ENCODE measurements at regions not wholly inside any gene's neighbourhood (a gene's known extent, or its start where the extent isn't known, plus 50 kb on each side); places are given as distances from the start of the nearest gene placed in this dataset.

GRCh38 chr2:12141618-12142258 lies 395.3 kb downstream of the LPIN1 start:
- no peaks in the 10 kb centered on the region for H3K4me1 ChIP-seq (ENCODE audit: control insufficient read depth, insufficient read depth, low read length)
- ChIA-PET POLR2A (no interaction called here), CTCF (interaction anchor here (0.9 kb wide), 1 partner anchor 15 kb away, joined by 3 read pairs; no protein-coding TSS in a partner anchor)
- no peak overlapping the region for H3K27ac ChIP-seq (ENCODE audit: low read length)
- DNase-seq (ENCODE audit: low read depth, low spot score) (no peak), ATAC-seq (no peak)
- in situ Hi-C loops (cut with HindIII; ENCODE audit: low pct_unique_long_range_greater_than_20kb, low sequenced_read_pairs) = no loop called here
- H3K4me3 ChIP-seq (ENCODE audit: low read depth in 2 of 2, low read length in 2 of 2) = no peak overlapping the region
- no peaks in the 10 kb centered on the region for H3K9me3 ChIP-seq (ENCODE audit: control insufficient read depth, insufficient read depth, low read depth, low read length)
- intact Hi-C loops (cut with micrococcal nuclease; ENCODE audit: unreplicated experiment) = no loop called here
- TF ChIP-seq CTCF (IDR thresholded peaks at IDR 0.05) (no peak), SIN3A (IDR thresholded peaks at IDR 0.05; ENCODE audit: borderline replicate concordance, insufficient read depth, low read depth, low read length) (no peak)
- no peaks in the 10 kb centered on the region for H3K36me3 ChIP-seq (ENCODE audit: control insufficient read depth, insufficient read depth, low read length)
- H3K27me3 ChIP-seq (ENCODE audit: control insufficient read depth, insufficient read depth, low read length) = no peaks in the 10 kb centered on the region
- no TSS peak for BruUV-seq (replicated peaks)

- Histone ChIP-seq H3K27me3 (ENCODE audit: control insufficient read depth, insufficient read depth, low read length) (no peaks in the 10 kb centered on the region), H3K27ac (ENCODE audit: low read length) (no peak overlapping the region), H3K4me1 (ENCODE audit: control insufficient read depth, insufficient read depth, low read length) (peaks cover 5% of the 10 kb centered on the region), H3K9me3 (ENCODE audit: control insufficient read depth, insufficient read depth, low read depth, low read length) (no peaks in the 10 kb centered on the region), H3K4me3 (ENCODE audit: low read depth in 2 of 2, low read length in 2 of 2) (no peak overlapping the region), H3K36me3 (ENCODE audit: control insufficient read depth, insufficient read depth, low read length) (no peaks in the 10 kb centered on the region)
- ChIA-PET POLR2A (no interaction called here), CTCF (no interaction called here)
- no peak for ATAC-seq
- no TSS peak for BruUV-seq (replicated peaks)
- DNase-seq (ENCODE audit: low read depth, low spot score) = no peak
- no peak for TF ChIP-seq TCF7L2 (IDR thresholded peaks at IDR 0.05; ENCODE audit: low read depth, low read length)
- no peak for TF ChIP-seq REST (IDR thresholded peaks at IDR 0.05; ENCODE audit: insufficient read depth in 1 of 2, low read depth in 2 of 2, low read length in 1 of 2)
- no peak for TF ChIP-seq POLR2AphosphoS5 (IDR thresholded peaks at IDR 0.05; ENCODE audit: low read depth, low read length)
- no peak for TF ChIP-seq CTCF (IDR thresholded peaks at IDR 0.05)
- no peak for TF ChIP-seq SIN3A (IDR thresholded peaks at IDR 0.05; ENCODE audit: borderline replicate concordance, insufficient read depth, low read depth, low read length)
- intact Hi-C loops (cut with micrococcal nuclease; ENCODE audit: unreplicated experiment) = no loop called here
- in situ Hi-C loops (cut with HindIII; ENCODE audit: low pct_unique_long_range_greater_than_20kb, low sequenced_read_pairs) = no loop called here
These were observed 405.3 kb downstream of the LPIN1 start for GRCh38 chr2:12151716-12152115.

All from Panc1 (cell line).